HCT116 (cell line): ENCODE measurements at regions not wholly inside any gene's neighbourhood (a gene's known extent, or its start where the extent isn't known, plus 50 kb on each side); places are given as distances from the start of the nearest gene placed in this dataset.

Source experiments
- CBX3 ChIP-seq: IDR thresholded peaks from 2 replicates; pipeline ENCODE4 v1.6.1; 2012; ENCODE audit warnings: low read depth
- CEBPB ChIP-seq: IDR thresholded peaks from 2 replicates; pipeline ENCODE4 v1.6.1; 2012; ENCODE audit warnings: low read depth
- EZH2 ChIP-seq: fragments of 200-600 bp; sonication (generic); IDR thresholded peaks from 2 replicates; pipeline ENCODE4 v1.6.1; 2017; ENCODE audit warnings: antibody characterized with exemption, mixed run types
- EZH2phosphoT487 ChIP-seq: fragments of 200-600 bp; IDR thresholded peaks from 2 replicates; pipeline ENCODE4 v1.6.1; 2018; ENCODE audit warnings: antibody characterized with exemption, borderline replicate concordance
- JUND ChIP-seq: IDR thresholded peaks from 2 replicates; pipeline ENCODE4 v1.6.1; 2012
- POLR2A ChIP-seq: IDR thresholded peaks from 2 replicates; pipeline ENCODE4 v1.7.0; 2011; ENCODE audit warnings: borderline replicate concordance; ENCODE audit not compliant: insufficient read depth, insufficient read length; ENCODE audit errors: extremely low read depth
- POLR2AphosphoS5 ChIP-seq: IDR thresholded peaks from 2 replicates; pipeline ENCODE4 v1.6.1; 2011; ENCODE audit warnings: mild to moderate bottlenecking, low read depth, low read length, moderate library complexity
- RAD21 ChIP-seq: IDR thresholded peaks from 2 replicates; pipeline ENCODE4 v1.6.1; 2012; ENCODE audit warnings: low read depth, mild to moderate bottlenecking
- SIN3A ChIP-seq: IDR thresholded peaks from 2 replicates; pipeline ENCODE4 v1.6.1; 2012; ENCODE audit warnings: low read depth
- SRF ChIP-seq: IDR thresholded peaks from 2 replicates; pipeline ENCODE4 v1.6.1; 2012; ENCODE audit warnings: low read depth
- TCF7L2 ChIP-seq: IDR thresholded peaks from 2 replicates; pipeline ENCODE4 v1.7.0; 2011; ENCODE audit warnings: borderline replicate concordance, inconsistent platforms; ENCODE audit not compliant: insufficient read depth, insufficient read length; ENCODE audit errors: extremely low read depth
- ZFX ChIP-seq: fragments of 450-650 bp; IDR thresholded peaks from 2 replicates; pipeline ENCODE4 v1.6.1; 2017
- TF ChIP-seq, protein P1 (sequence below), 3 experiments: fragments of 200-600 bp in 1 of 3; sonication (generic) in 1 of 3; IDR thresholded peaks in 2 of 3; conservative IDR thresholded peaks in 1 of 3; 2 replicates each; pipeline ENCODE4 v1.5.1; 2012 to 2017; ENCODE audit warnings: low read depth in 2 of 3, low read length in 2 of 3, antibody characterized with exemption in 1 of 3, borderline replicate concordance in 1 of 3, control low read depth in 1 of 3, mild to moderate bottlenecking in 1 of 3, mixed read lengths in 1 of 3, mixed run types in 1 of 3, moderate library complexity in 1 of 3; ENCODE audit not compliant: insufficient read depth in 1 of 3
- TF ChIP-seq, protein P2 (sequence below): IDR thresholded peaks from 2 replicates; pipeline ENCODE4 v1.6.1; 2012; ENCODE audit warnings: low read depth

DNA sequence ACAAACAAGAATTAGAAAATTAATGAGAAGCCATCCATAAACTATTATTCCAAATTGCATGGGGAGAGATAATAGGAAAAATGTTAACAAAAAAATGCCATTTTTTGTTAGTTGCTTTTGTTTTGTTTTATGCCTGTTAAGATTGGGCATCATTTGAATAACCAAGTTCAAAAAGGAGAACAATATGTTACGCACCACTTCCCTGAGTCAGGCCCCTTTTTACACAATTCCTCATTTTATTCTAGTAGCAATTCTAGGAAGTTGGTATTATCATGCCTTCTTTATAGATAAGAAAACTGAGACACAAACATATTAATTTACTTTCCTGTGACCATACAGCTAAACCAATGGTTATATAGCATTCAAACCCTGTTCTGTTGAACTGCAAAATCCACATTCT lies 736.9 kb upstream of the CCDC54 start:
- TF ChIP-seq, protein P1, sequence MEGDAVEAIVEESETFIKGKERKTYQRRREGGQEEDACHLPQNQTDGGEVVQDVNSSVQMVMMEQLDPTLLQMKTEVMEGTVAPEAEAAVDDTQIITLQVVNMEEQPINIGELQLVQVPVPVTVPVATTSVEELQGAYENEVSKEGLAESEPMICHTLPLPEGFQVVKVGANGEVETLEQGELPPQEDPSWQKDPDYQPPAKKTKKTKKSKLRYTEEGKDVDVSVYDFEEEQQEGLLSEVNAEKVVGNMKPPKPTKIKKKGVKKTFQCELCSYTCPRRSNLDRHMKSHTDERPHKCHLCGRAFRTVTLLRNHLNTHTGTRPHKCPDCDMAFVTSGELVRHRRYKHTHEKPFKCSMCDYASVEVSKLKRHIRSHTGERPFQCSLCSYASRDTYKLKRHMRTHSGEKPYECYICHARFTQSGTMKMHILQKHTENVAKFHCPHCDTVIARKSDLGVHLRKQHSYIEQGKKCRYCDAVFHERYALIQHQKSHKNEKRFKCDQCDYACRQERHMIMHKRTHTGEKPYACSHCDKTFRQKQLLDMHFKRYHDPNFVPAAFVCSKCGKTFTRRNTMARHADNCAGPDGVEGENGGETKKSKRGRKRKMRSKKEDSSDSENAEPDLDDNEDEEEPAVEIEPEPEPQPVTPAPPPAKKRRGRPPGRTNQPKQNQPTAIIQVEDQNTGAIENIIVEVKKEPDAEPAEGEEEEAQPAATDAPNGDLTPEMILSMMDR (IDR thresholded peaks at IDR 0.05 in 2 of 3, conservative IDR thresholded peaks at IDR 0.05 in 1 of 3; ENCODE audit: borderline replicate concordance in 1 of 3, insufficient read depth in 1 of 3, low read depth in 2 of 3, low read length in 2 of 3) = no peak
- no peak for TF ChIP-seq POLR2A
- TF ChIP-seq TCF7L2 = no peak
- TF ChIP-seq, protein P2, sequence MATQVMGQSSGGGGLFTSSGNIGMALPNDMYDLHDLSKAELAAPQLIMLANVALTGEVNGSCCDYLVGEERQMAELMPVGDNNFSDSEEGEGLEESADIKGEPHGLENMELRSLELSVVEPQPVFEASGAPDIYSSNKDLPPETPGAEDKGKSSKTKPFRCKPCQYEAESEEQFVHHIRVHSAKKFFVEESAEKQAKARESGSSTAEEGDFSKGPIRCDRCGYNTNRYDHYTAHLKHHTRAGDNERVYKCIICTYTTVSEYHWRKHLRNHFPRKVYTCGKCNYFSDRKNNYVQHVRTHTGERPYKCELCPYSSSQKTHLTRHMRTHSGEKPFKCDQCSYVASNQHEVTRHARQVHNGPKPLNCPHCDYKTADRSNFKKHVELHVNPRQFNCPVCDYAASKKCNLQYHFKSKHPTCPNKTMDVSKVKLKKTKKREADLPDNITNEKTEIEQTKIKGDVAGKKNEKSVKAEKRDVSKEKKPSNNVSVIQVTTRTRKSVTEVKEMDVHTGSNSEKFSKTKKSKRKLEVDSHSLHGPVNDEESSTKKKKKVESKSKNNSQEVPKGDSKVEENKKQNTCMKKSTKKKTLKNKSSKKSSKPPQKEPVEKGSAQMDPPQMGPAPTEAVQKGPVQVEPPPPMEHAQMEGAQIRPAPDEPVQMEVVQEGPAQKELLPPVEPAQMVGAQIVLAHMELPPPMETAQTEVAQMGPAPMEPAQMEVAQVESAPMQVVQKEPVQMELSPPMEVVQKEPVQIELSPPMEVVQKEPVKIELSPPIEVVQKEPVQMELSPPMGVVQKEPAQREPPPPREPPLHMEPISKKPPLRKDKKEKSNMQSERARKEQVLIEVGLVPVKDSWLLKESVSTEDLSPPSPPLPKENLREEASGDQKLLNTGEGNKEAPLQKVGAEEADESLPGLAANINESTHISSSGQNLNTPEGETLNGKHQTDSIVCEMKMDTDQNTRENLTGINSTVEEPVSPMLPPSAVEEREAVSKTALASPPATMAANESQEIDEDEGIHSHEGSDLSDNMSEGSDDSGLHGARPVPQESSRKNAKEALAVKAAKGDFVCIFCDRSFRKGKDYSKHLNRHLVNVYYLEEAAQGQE = no peak
- TF ChIP-seq POLR2AphosphoS5 = no peak
- TF ChIP-seq JUND = no peak
- no peak for TF ChIP-seq SRF
- TF ChIP-seq CEBPB = no peak
- no peak for TF ChIP-seq EZH2phosphoT487
- TF ChIP-seq RAD21 = no peak
- TF ChIP-seq ZFX = no peak
- no peak for TF ChIP-seq CBX3
- no peak for TF ChIP-seq SIN3A
- no peak for TF ChIP-seq EZH2
